ENCODE measurements at regions not wholly inside any gene's neighbourhood (a gene's known extent, or its start where the extent isn't known, plus 50 kb on each side); places are given as distances from the start of the nearest gene placed in this dataset.

DNA sequence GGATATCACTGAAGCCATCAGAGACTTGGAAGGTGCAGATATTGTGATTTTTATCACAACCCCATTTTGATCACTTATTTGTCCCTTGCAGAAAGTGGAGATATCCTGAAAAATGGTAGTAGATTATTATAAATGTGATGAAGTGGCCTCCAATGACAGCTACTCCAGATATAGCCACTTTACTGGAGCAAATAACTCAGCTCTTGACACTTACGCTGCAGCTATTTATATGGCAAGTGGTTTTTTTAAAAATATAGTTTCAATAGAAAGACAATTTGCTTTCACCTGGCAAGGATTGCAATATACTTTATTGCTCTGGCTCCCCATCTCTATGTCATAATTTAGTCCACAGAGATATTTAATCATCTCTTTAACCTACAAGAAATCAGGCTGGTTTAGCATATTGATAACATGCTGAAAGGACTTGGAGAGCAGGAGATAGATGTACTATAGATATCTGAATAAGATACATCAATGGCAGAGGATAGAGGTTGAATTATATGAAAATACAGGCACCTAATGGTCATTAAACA, 182.8 kb upstream of the SKOR2 start:
- H3K4me3 ChIP-seq (replicated peaks in 1 of 3; ENCODE audit: insufficient read depth in 1 of 3, low read depth in 1 of 3, low read length in 3 of 3): no peak overlapping the region
- H3K9me1 ChIP-seq (replicated peaks; ENCODE audit: control insufficient read depth, extremely low read depth, insufficient read depth, low read length): no peaks in the 10 kb centered on the region
- POLR2A ChIA-PET: no interaction called here
- FAIRE-seq (no peak), DNase-seq (ENCODE audit: low read depth, low spot score) (no peak)
- no peak overlapping the region for H3K9ac ChIP-seq (replicated peaks; ENCODE audit: extremely low read depth, insufficient read depth, low read length)
- CTCF ChIA-PET: no interaction called here
- no peaks in the 10 kb centered on the region for H3K79me2 ChIP-seq (ENCODE audit: control insufficient read depth, insufficient read depth, low read length)
- BruUV-seq (replicated peaks): no TSS peak
- TF ChIP-seq GATA2 (IDR thresholded peaks at IDR 0.05; ENCODE audit: insufficient read depth, insufficient read length, low read depth, low read length) (no peak), MAX (IDR thresholded peaks at IDR 0.05; ENCODE audit: insufficient read depth, insufficient read length) (no peak), POLR2AphosphoS5 (IDR thresholded peaks at IDR 0.05; ENCODE audit: insufficient read depth, low read depth, low read length) (no peak), MYC (IDR thresholded peaks at IDR 0.05; ENCODE audit: low read depth, low read length) (no peak), POLR2A (IDR thresholded peaks at IDR 0.05; ENCODE audit: low read depth, low read length) (no peak), FOS (IDR thresholded peaks at IDR 0.05; ENCODE audit: borderline replicate concordance, insufficient read depth, low read length) (no peak), JUN (IDR thresholded peaks at IDR 0.05; ENCODE audit: borderline replicate concordance, insufficient read depth, insufficient read length, low read depth) (no peak), EZH2 (IDR thresholded peaks at IDR 0.05; ENCODE audit: borderline replicate concordance, low read depth, low read length, severe bottlenecking) (no peak)
- TF ChIP-seq, protein P1, sequence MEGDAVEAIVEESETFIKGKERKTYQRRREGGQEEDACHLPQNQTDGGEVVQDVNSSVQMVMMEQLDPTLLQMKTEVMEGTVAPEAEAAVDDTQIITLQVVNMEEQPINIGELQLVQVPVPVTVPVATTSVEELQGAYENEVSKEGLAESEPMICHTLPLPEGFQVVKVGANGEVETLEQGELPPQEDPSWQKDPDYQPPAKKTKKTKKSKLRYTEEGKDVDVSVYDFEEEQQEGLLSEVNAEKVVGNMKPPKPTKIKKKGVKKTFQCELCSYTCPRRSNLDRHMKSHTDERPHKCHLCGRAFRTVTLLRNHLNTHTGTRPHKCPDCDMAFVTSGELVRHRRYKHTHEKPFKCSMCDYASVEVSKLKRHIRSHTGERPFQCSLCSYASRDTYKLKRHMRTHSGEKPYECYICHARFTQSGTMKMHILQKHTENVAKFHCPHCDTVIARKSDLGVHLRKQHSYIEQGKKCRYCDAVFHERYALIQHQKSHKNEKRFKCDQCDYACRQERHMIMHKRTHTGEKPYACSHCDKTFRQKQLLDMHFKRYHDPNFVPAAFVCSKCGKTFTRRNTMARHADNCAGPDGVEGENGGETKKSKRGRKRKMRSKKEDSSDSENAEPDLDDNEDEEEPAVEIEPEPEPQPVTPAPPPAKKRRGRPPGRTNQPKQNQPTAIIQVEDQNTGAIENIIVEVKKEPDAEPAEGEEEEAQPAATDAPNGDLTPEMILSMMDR (IDR thresholded peaks at IDR 0.05; ENCODE audit: extremely low read depth in 1 of 2, insufficient read depth in 1 of 2, low read depth in 1 of 2, low read length in 2 of 2): no peak
- intact Hi-C loops (cut with micrococcal nuclease): no loop called here
- dilution Hi-C loops (cut with MboI; ENCODE audit: extremely low pct_ligation_motif_present, low sequenced_read_pairs): no loop called here
- no peaks in the 10 kb centered on the region for H3K27me3 ChIP-seq (ENCODE audit: control insufficient read depth in 2 of 2, insufficient read depth in 2 of 2, low read length in 2 of 2)
- no peaks in the 10 kb centered on the region for H4K20me1 ChIP-seq (replicated peaks; ENCODE audit: control insufficient read depth, extremely low read depth, insufficient read depth, low read length)
- H3K36me3 ChIP-seq (ENCODE audit: control insufficient read depth in 2 of 2, extremely low read depth in 1 of 2, insufficient read depth in 2 of 2, low read length in 2 of 2): no peaks in the 10 kb centered on the region
- H3K9me3 ChIP-seq (replicated peaks; ENCODE audit: control insufficient read depth, insufficient read depth, low read length): no peaks in the 10 kb centered on the region
- H2AFZ ChIP-seq (ENCODE audit: low read depth, low read length): no peak overlapping the region
- no peak overlapping the region for H3K4me2 ChIP-seq (ENCODE audit: insufficient read depth, low read length)
- H3K27ac ChIP-seq (ENCODE audit: insufficient read depth, low read depth, low read length): no peak overlapping the region
- no peaks in the 10 kb centered on the region for H3K4me1 ChIP-seq (ENCODE audit: control insufficient read depth, extremely low read depth, insufficient read depth, low read length)
